Brain microvascular endothelial cell (primary cell): ENCODE measurements at regions not wholly inside any gene's neighbourhood (a gene's known extent, or its start where the extent isn't known, plus 50 kb on each side); places are given as distances from the start of the nearest gene placed in this dataset.

Experiments used
- DNase-seq: peaks from one replicate; pipeline ENCODE4 v3.0.0-alpha.2; 2020
- H3K27ac ChIP-seq: fragments of 250-450 bp; sonication (Bioruptor Pico); 2 replicates; pipeline ENCODE4 v1.5.1; 2020; ENCODE audit warnings: mild to moderate bottlenecking, moderate library complexity
- H3K27me3 ChIP-seq: fragments of 250-450 bp; sonication (Bioruptor Pico); replicated peaks from 2 replicates; pipeline ENCODE4 v1.5.1; 2020; ENCODE audit warnings: mild to moderate bottlenecking
- H3K36me3 ChIP-seq: fragments of 250-450 bp; sonication (Bioruptor Pico); replicated peaks from 2 replicates; pipeline ENCODE4 v1.5.1; 2020; ENCODE audit warnings: mild to moderate bottlenecking
- H3K4me3 ChIP-seq: 2 replicates; pipeline ENCODE4 v1.5.1; 2011; ENCODE audit warnings: low read depth, mild to moderate bottlenecking, control low read depth, low read length, moderate library complexity
- CTCF ChIP-seq: IDR thresholded peaks from 2 replicates; pipeline ENCODE4 v1.5.1; 2011; ENCODE audit warnings: low read depth, mild to moderate bottlenecking, moderate library complexity, low read length, control low read depth, inconsistent platforms; ENCODE audit errors: missing control alignments
- in situ Hi-C: cut with HindIII; loops from 2 replicates; pipeline ENCODE4 v1.10.0; 2017; ENCODE audit warnings: low sequenced_read_pairs, low pct_ligation_motif_present

DNA sequence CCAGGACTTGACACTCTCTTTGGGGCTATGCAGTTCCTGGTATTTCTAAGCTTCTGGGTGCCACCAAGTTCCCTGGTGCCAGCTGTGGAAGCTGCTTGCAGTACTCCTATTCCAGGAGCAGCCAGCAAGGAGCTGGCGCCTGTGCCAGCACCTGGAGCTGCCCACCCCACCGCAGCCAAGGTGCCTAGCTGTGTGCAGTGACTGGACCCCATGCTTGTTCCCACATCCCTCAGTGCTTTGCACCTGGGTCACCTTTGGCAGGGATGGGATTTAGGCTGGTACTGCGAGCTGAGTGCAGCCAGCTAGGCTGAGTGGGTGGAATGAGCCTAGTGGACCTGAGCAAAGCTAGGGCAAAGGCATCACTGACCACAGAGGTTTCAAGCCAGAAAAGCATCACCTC, 1674.9 kb downstream of the HACE1 start:
- in situ Hi-C loops, result no loop called here
- no peak for TF ChIP-seq CTCF
- no peak overlapping the region for H3K4me3 ChIP-seq
- H3K27me3 ChIP-seq, result no peaks in the 10 kb centered on the region
- no peak overlapping the region for H3K27ac ChIP-seq
- no peaks in the 10 kb centered on the region for H3K36me3 ChIP-seq
- DNase-seq, result no peak

DNA sequence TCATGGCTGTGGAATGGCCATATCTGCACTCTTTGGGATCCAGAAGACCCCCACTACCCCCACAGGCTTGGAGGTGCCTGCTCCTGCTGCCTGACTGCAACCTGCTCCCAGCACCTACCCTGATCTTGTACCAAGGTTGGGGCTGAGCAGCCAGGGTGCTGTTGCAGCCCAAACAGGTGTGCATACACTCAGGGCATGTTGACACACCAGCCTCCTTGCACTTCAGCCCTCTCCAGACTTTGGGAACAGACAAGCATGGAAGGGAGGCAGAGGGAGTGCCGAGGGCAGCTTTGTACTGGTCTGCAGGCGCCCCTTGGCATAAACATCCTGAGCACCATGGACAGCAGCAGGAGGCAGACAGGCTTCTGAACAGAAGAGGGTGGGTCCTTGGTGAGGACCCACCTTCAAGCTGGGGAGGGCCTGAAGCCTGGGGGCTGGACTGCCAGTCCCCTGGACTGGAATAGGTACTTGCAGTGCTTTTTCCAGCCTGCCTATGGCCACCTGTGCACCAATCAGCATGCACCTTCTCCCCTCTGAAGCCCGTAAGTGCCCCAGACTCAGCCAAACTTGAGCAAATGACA, 1675.8 kb downstream of the HACE1 start:
- H3K4me3 ChIP-seq, result no peak overlapping the region
- no peak overlapping the region for H3K27ac ChIP-seq
- no peaks in the 10 kb centered on the region for H3K27me3 ChIP-seq
- no peaks in the 10 kb centered on the region for H3K36me3 ChIP-seq
- TF ChIP-seq CTCF, result no peak
- no peak for DNase-seq
- in situ Hi-C loops, result no loop called here

DNA sequence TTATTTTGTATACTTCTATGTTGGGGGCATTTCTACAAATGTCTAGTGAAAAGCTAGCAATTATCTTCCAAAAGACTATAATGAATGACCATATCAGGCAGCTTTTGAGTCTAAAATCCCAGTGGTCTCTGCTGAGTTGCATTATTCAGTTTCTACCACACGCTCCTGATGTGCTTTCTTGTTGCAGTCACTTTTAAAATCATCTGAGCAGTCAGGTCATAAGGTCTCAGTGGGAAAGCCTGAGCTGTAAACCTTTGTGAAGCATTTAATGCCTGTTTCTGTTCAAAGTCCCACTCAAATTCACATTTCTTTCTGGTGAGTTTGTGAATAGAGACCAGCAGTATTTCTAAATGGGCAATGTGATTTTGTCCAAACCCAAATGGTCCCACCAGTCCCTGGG, 1681.5 kb downstream of the HACE1 start:
- DNase-seq, result no peak
- in situ Hi-C loops, result no loop called here
- TF ChIP-seq CTCF, result no peak
- Histone ChIP-seq H3K27me3 (no peaks in the 10 kb centered on the region), H3K27ac (no peak overlapping the region), H3K36me3 (no peaks in the 10 kb centered on the region), H3K4me3 (no peak overlapping the region)

GRCh38 chr6:103177791-103178190, 1681.9 kb downstream of the HACE1 start:
- no peak for DNase-seq
- H3K36me3 ChIP-seq, result no peaks in the 10 kb centered on the region
- H3K27ac ChIP-seq, result no peak overlapping the region
- TF ChIP-seq CTCF, result no peak
- no peak overlapping the region for H3K4me3 ChIP-seq
- no peaks in the 10 kb centered on the region for H3K27me3 ChIP-seq
- in situ Hi-C loops, result no loop called here

DNA sequence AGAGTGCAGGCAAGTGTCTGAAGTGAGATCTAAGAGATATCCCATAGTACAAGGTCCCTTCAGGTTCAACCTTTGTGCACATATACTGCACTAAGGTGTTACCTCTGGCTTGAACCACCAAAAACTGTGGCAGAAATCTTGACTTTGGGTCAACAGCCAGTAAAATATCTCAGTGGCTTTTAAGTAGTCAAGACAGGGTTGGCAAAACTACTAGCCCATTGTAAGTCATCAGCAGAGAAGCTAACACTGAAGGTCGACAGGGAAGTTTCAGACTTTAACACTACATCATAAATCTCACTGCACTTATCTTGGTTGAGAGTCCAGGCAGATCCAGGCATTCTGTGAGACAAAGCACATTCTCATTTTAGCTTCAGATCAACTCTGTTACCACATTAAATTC, 1684.7 kb downstream of the HACE1 start:
- Histone ChIP-seq H3K36me3 (no peaks in the 10 kb centered on the region), H3K27ac (no peak overlapping the region), H3K27me3 (no peaks in the 10 kb centered on the region), H3K4me3 (no peak overlapping the region)
- DNase-seq, result no peak
- in situ Hi-C loops, result no loop called here
- no peak for TF ChIP-seq CTCF

GRCh38 chr6:103167345-103168071, 1692.2 kb downstream of the HACE1 start:
- no peak for TF ChIP-seq CTCF
- no peaks in the 10 kb centered on the region for H3K27me3 ChIP-seq
- in situ Hi-C loops, result no loop called here
- no peak overlapping the region for H3K27ac ChIP-seq
- no peaks in the 10 kb centered on the region for H3K36me3 ChIP-seq
- no peak overlapping the region for H3K4me3 ChIP-seq
- no peak for DNase-seq
